ENCODE measurements at regions not wholly inside any gene's neighbourhood (a gene's known extent, or its start where the extent isn't known, plus 50 kb on each side); places are given as distances from the start of the nearest gene placed in this dataset.

GRCh38 chr1:221180704-221181368, 301.6 kb downstream of the HLX start:
- CTCF ChIA-PET (ENCODE audit: low intra/inter-chr PET ratio, low total read pairs), result no interaction called here

More at GRCh38 chr1:221180704-221181368, 301.6 kb downstream of the HLX start:
- in situ Hi-C loops (cut with HindIII; ENCODE audit: extremely low pct_ligation_motif_present, low pct_unique_long_range_greater_than_20kb) (no loop called here), intact Hi-C loops (cut with micrococcal nuclease; ENCODE audit: unreplicated experiment) (no loop called here)
- no peaks in the 10 kb centered on the region for H3K4me1 ChIP-seq (ENCODE audit: insufficient read depth, low read length)
- no peaks in the 10 kb centered on the region for H3K79me2 ChIP-seq (ENCODE audit: insufficient read depth, low read length)
- H3K4me2 ChIP-seq (ENCODE audit: low read depth, low read length), result no peak overlapping the region
- ATAC-seq, result no peak
- no peak overlapping the region for H2AFZ ChIP-seq (ENCODE audit: low read length)
- H3K9ac ChIP-seq (ENCODE audit: insufficient read depth, low read depth, low read length), result no peak overlapping the region
- TF ChIP-seq HNRNPLL (IDR thresholded peaks at IDR 0.05; ENCODE audit: low read depth, low read length, poor library complexity, severe bottlenecking) (no peak), CEBPZ (IDR thresholded peaks at IDR 0.05; ENCODE audit: low read length) (no peak), CCDC6 (CRISPR knock-in tag; IDR thresholded peaks at IDR 0.05) (no peak), SP2 (CRISPR knock-in tag; IDR thresholded peaks at IDR 0.05) (no peak), ZNF766 (CRISPR knock-in tag; IDR thresholded peaks at IDR 0.05; ENCODE audit: borderline replicate concordance) (no peak), ELF1 (CRISPR knock-in tag; IDR thresholded peaks at IDR 0.05) (no peak), JUND (CRISPR knock-in tag; IDR thresholded peaks at IDR 0.05) (no peak), YY1 (IDR thresholded peaks at IDR 0.05; ENCODE audit: insufficient read depth, insufficient replicate concordance, low read depth, low read length) (no peak), ZNF800 (CRISPR knock-in tag; IDR thresholded peaks at IDR 0.05) (no peak), PAF1 (CRISPR knock-in tag; IDR thresholded peaks at IDR 0.05) (no peak), ZNF276 (CRISPR knock-in tag; IDR thresholded peaks at IDR 0.05; ENCODE audit: low read depth) (no peak), TBP (CRISPR knock-in tag; IDR thresholded peaks at IDR 0.05) (no peak), DNMT1 (CRISPR knock-in tag; IDR thresholded peaks at IDR 0.05) (no peak), FOXK2 (IDR thresholded peaks at IDR 0.05) (no peak), CBX1 (IDR thresholded peaks at IDR 0.05; ENCODE audit: low read depth) (no peak), ZKSCAN8 (CRISPR knock-in tag; IDR thresholded peaks at IDR 0.05; ENCODE audit: borderline replicate concordance) (no peak), ATF4 (CRISPR knock-in tag; IDR thresholded peaks at IDR 0.05) (no peak), HCFC1 (IDR thresholded peaks at IDR 0.05; ENCODE audit: low read depth, low read length) (no peak)
- BruUV-seq (replicated peaks), result no TSS peak
- no peak for FAIRE-seq
- H3K9me3 ChIP-seq (ENCODE audit: low read length), result no peaks in the 10 kb centered on the region
- H3K4me3 ChIP-seq (replicated peaks in 1 of 3; ENCODE audit: insufficient read depth in 1 of 3, low read depth in 2 of 3, low read length in 3 of 3), result no peak overlapping the region
- H3K27ac ChIP-seq (ENCODE audit: extremely low read length, insufficient read depth, low read length), result no peak overlapping the region
- POLR2A ChIA-PET, result no interaction called here
- H3K27me3 ChIP-seq (ENCODE audit: control insufficient read depth in 1 of 2, insufficient read depth in 2 of 2, low read length in 2 of 2), result no peaks in the 10 kb centered on the region; a peak in 1 of 5 replicates
- no peaks in the 10 kb centered on the region for H4K20me1 ChIP-seq (ENCODE audit: insufficient read depth, low read length)
- WGBS (ENCODE audit: low lambda C conversion rate), result 0% methylated on average over 1 of the region's 1 CpG
- DNase-seq (ENCODE audit: low spot score), result no peak
- H3K36me3 ChIP-seq (replicated peaks in 1 of 2; ENCODE audit: control insufficient read depth in 1 of 2, insufficient read depth in 2 of 2, low read length in 2 of 2), result no peaks in the 10 kb centered on the region

Measured in HepG2 (cell line).